GM21737 (cell line): ENCODE measurements at regions not wholly inside any gene's neighbourhood (a gene's known extent, or its start where the extent isn't known, plus 50 kb on each side); places are given as distances from the start of the nearest gene placed in this dataset.

Source experiments
- ATAC-seq: cut with Tn5 transposase; IDR thresholded peaks from one replicate; pipeline ENCODE4 v1.9.1; 2021; ENCODE audit warnings: mild to moderate bottlenecking, moderate library complexity; ENCODE audit not compliant: unreplicated experiment

GRCh38 chr10:2296179-2296891 lies 559.0 kb upstream of the ADARB2 start:
- no peak for ATAC-seq

GRCh38 chr10:2294739-2295138 lies 557.4 kb upstream of the ADARB2 start:
- no peak for ATAC-seq

GRCh38 chr10:2284071-2284470 lies 546.7 kb upstream of the ADARB2 start:
- no peak for ATAC-seq

- no peak for ATAC-seq
These were observed 544.9 kb upstream of the ADARB2 start for GRCh38 chr10:2282202-2282601.

GRCh38 chr10:2280713-2281300 lies 543.5 kb upstream of the ADARB2 start:
- no peak for ATAC-seq

GRCh38 chr10:2279711-2280110 lies 542.4 kb upstream of the ADARB2 start:
- no peak for ATAC-seq

GRCh38 chr10:2278363-2278762 lies 541.0 kb upstream of the ADARB2 start:
- no peak for ATAC-seq

- no peak for ATAC-seq
These were observed 526.2 kb upstream of the ADARB2 start for GRCh38 chr10:2263561-2263960.

- ATAC-seq: no peak
These were observed 525.6 kb upstream of the ADARB2 start for GRCh38 chr10:2262878-2263277.

- no peak for ATAC-seq
These were observed 525.0 kb upstream of the ADARB2 start for GRCh38 chr10:2262333-2262732.

GRCh38 chr10:2256241-2256640 lies 518.9 kb upstream of the ADARB2 start:
- no peak for ATAC-seq

GRCh38 chr10:2252096-2252495 lies 514.8 kb upstream of the ADARB2 start:
- no peak for ATAC-seq

GRCh38 chr10:2251631-2252030 lies 514.3 kb upstream of the ADARB2 start:
- ATAC-seq: no peak

- ATAC-seq: no peak
These were observed 509.4 kb upstream of the ADARB2 start for GRCh38 chr10:2246747-2247146.

GRCh38 chr10:2245580-2245979 lies 508.3 kb upstream of the ADARB2 start:
- ATAC-seq: no peak

- ATAC-seq: no peak
These were observed 507.1 kb upstream of the ADARB2 start for GRCh38 chr10:2244471-2244870.

- no peak for ATAC-seq
These were observed 499.6 kb upstream of the ADARB2 start for GRCh38 chr10:2236876-2237275.

GRCh38 chr10:2232479-2232878 lies 495.2 kb upstream of the ADARB2 start:
- no peak for ATAC-seq

- no peak for ATAC-seq
These were observed 493.2 kb upstream of the ADARB2 start for GRCh38 chr10:2230478-2230877.

GRCh38 chr10:2228320-2228901 lies 491.1 kb upstream of the ADARB2 start:
- ATAC-seq: no peak

GRCh38 chr10:2225609-2226008 lies 488.3 kb upstream of the ADARB2 start:
- no peak for ATAC-seq

- no peak for ATAC-seq
These were observed 486.4 kb upstream of the ADARB2 start for GRCh38 chr10:2223548-2224320.
